Common myeloid progenitor, CD34-positive (primary cell): ENCODE measurements at regions not wholly inside any gene's neighbourhood (a gene's known extent, or its start where the extent isn't known, plus 50 kb on each side); places are given as distances from the start of the nearest gene placed in this dataset.

Source experiments
- CTCF ChIA-PET: fragments of 350-600 bp; sonication (Branson Sonifier 250); formaldehyde crosslinking; loops from one replicate; lab custom pipeline; 2021; ENCODE audit warnings: antibody characterized with exemption; lab: Charles Lee
- POLR2A ChIA-PET: fragments of 350-600 bp; sonication (Branson Sonifier 250); formaldehyde crosslinking; loops from one replicate; lab custom pipeline; 2021; ENCODE audit warnings: antibody characterized with exemption; lab: Charles Lee
- DNase-seq, 3 donors: peaks; one replicate each; pipeline versions ENCODE4 v3.0.0 to v3.0.0-alpha.2; 2013
- H3K27ac ChIP-seq, 2 experiments: 1 replicate in 1 of 2; 2 replicates in 1 of 2; pipeline ENCODE4 v1.7.0; 2013; ENCODE audit warnings: inconsistent platforms in 2 of 2, low read length in 2 of 2, mild to moderate bottlenecking in 2 of 2, low read depth in 1 of 2, moderate library complexity in 1 of 2; ENCODE audit not compliant: severe bottlenecking in 2 of 2, insufficient read depth in 1 of 2, poor library complexity in 1 of 2
- H3K27me3 ChIP-seq, 5 experiments: replicated peaks in 2 of 5; 1 replicate in 3 of 5; 2 replicates in 2 of 5; pipeline versions ENCODE4 v1.6.1 to v1.7.0; 2013; ENCODE audit warnings: low read length in 4 of 5, mild to moderate bottlenecking in 2 of 5, moderate library complexity in 2 of 5, inconsistent platforms in 1 of 5; ENCODE audit not compliant: insufficient read depth in 5 of 5, control insufficient read depth in 4 of 5
- H3K36me3 ChIP-seq, 4 experiments: 1 replicate in 2 of 4; 2 replicates in 2 of 4; pipeline versions ENCODE4 v1.6.1 to v1.7.0; 2013; ENCODE audit warnings: low read length in 3 of 4, control low read depth in 1 of 4, mild to moderate bottlenecking in 1 of 4; ENCODE audit not compliant: control insufficient read depth in 4 of 4, insufficient read depth in 4 of 4
- H3K4me1 ChIP-seq, 4 experiments: 1 replicate in 3 of 4; 2 replicates in 1 of 4; pipeline versions ENCODE4 v1.6.1 to v1.7.1; 2013; ENCODE audit warnings: low read length in 3 of 4, mild to moderate bottlenecking in 3 of 4, control low read depth in 1 of 4, inconsistent platforms in 1 of 4, moderate library complexity in 1 of 4; ENCODE audit not compliant: control insufficient read depth in 4 of 4, insufficient read depth in 4 of 4; ENCODE audit errors: control extremely low read depth in 1 of 4
- H3K4me3 ChIP-seq, 7 experiments: 1 replicate in 4 of 7; 2 replicates in 3 of 7; pipeline versions ENCODE4 v1.5.1 to v1.7.0; 2013; ENCODE audit warnings: mild to moderate bottlenecking in 7 of 7, low read length in 6 of 7, moderate library complexity in 6 of 7, inconsistent platforms in 2 of 7, low read depth in 2 of 7, control low read depth in 1 of 7; ENCODE audit not compliant: insufficient read depth in 4 of 7, control insufficient read depth in 1 of 7; ENCODE audit errors: extremely low read depth in 1 of 7
- H3K9me3 ChIP-seq, 5 experiments: 1 replicate in 4 of 5; 2 replicates in 1 of 5; pipeline versions ENCODE4 v1.6.1 to v1.7.1; 2013; ENCODE audit warnings: low read length in 4 of 5, mild to moderate bottlenecking in 2 of 5, inconsistent platforms in 1 of 5, low read depth in 1 of 5, moderate library complexity in 1 of 5; ENCODE audit not compliant: control insufficient read depth in 4 of 5, insufficient read depth in 2 of 5; ENCODE audit errors: control extremely low read depth in 1 of 5
- WGBS: methylation state at CpG from one replicate; pipeline ENCODE4 v1.1.5; 2013; ENCODE audit not compliant: insufficient coverage; 5-methylcytosine and 5-hydroxymethylcytosine counted together

DNA sequence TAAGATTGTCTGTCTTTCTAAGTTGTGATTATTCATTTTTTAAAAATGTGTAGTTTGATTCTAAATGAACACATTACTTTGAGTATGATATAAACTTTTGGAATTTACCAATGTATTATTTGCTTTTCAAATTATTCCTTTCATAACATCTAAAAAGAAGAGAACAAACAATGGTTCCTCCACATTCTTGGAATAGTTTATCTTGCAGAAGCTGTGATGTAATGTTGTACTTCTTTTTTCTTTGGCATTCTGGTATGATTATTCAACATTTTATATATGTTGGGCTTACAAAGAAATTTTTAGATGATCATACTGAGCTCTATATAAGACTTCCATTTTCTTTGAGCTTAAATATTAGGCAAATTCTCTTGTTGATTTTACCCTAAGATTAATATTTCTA is 419.2 kb downstream of the DIPK2A start:
- DNase-seq: no peak
- POLR2A ChIA-PET: no interaction called here
- Histone ChIP-seq H3K9me3 (no peaks in the 10 kb centered on the region), H3K4me3 (no peak overlapping the region), H3K36me3 (no peaks in the 10 kb centered on the region), H3K4me1 (no peaks in the 10 kb centered on the region), H3K27me3 (no peaks in the 10 kb centered on the region), H3K27ac (no peak overlapping the region)
- CTCF ChIA-PET: no interaction called here

DNA sequence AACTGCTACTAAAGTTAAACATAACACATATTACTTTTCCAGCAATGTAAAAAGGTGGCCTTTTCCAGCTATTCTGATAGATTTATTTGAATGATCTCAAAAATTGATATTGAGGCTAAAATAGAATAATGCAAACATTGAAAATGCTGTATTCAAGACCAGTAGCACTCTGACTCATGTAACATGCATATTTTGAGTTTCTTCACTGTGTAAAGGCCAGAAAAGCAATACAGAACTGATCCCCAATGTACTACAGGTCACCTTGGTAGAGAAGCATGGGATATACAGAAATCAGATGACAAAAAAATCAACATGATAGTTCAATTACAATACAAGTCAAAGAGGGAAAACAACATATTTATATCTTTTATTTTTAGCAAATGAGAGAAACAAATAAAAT is 419.6 kb downstream of the DIPK2A start:
- no peak overlapping the region for H3K4me3 ChIP-seq
- POLR2A ChIA-PET: no interaction called here
- H3K27me3 ChIP-seq: no peaks in the 10 kb centered on the region
- no peaks in the 10 kb centered on the region for H3K4me1 ChIP-seq
- CTCF ChIA-PET: no interaction called here
- DNase-seq: no peak
- no peaks in the 10 kb centered on the region for H3K9me3 ChIP-seq
- H3K36me3 ChIP-seq: no peaks in the 10 kb centered on the region
- no peak overlapping the region for H3K27ac ChIP-seq

DNA sequence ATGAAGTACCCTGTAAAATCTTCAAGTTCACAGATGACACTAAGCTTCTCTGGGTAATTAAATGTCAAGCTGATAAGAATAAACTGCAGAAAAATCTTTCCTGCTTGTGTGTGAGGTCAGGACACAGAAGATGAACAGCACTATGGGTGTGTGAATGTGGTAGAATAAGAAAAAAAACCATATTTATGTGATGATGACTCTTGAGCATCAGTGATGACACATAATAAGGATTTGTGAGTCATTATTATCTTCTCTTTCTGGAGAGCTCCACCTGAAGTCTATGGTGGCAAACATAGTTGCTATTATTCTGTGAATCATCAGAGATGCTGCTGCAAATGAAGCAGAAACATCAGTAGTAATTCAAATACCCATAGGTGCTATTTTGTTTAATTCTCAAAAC is 422.4 kb downstream of the DIPK2A start:
- Histone ChIP-seq H3K4me1 (no peaks in the 10 kb centered on the region), H3K27ac (no peak overlapping the region), H3K36me3 (no peaks in the 10 kb centered on the region), H3K4me3 (no peak overlapping the region), H3K27me3 (no peaks in the 10 kb centered on the region), H3K9me3 (no peaks in the 10 kb centered on the region)
- CTCF ChIA-PET: no interaction called here
- DNase-seq: no peak
- POLR2A ChIA-PET: no interaction called here

DNA sequence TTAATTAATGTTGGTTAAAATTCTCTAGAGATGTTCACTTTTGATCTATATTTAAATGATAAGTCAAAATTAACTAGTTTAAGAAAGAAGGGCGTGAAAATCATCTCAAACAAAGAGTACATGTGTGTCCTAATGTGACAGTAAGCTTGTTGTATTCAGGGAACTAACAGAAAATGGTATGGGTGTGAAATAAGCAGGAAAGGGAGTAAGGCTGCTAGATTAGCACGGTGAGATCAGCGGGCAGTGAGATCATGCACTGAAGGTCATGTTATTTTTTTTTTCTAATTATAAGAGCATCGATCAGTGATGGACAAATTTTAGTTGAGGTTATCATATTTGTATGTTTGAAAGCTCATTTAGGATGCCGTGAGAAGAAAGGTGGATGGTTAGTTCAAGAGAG is 430.8 kb downstream of the DIPK2A start:
- H3K27me3 ChIP-seq: no peaks in the 10 kb centered on the region
- peaks cover 0 to 6% (median 0%) of the 10 kb centered on the region in 5 experiments for H3K9me3 ChIP-seq
- POLR2A ChIA-PET: no interaction called here
- CTCF ChIA-PET: interaction anchor here (1.0 kb wide), 1 partner anchor 19 kb away, joined by 3 read pairs; no protein-coding TSS in a partner anchor
- no peak overlapping the region for H3K27ac ChIP-seq
- no peak overlapping the region for H3K4me3 ChIP-seq
- 100% methylated on average over 3 of the region's 5 CpGs for WGBS
- no peaks in the 10 kb centered on the region for H3K36me3 ChIP-seq
- DNase-seq: no peak
- no peaks in the 10 kb centered on the region for H3K4me1 ChIP-seq

DNA sequence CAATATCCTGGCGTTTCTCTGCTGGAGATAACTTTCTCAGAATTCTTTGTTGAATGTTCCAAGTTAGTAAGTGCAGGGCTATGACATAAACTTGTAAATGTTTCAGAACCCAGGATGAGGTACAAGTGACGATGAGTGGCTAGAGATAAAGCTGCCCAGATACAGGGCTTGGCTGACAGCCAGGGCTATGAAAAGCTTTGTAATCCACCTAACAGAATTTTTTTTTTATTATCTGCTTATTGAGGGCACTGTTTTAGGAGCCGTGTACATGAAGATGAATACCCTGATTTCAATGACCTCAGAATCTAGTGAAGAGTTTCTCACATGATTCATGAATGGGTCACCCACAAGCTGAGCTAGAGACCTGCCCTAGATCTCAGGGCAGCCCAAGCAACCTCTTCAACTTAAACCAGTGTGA is 431.4 kb downstream of the DIPK2A start:
- ChIA-PET CTCF (interaction anchor here (1.0 kb wide), 1 partner anchor 20 kb away, joined by 3 read pairs; no protein-coding TSS in a partner anchor), POLR2A (no interaction called here)
- H3K4me3 ChIP-seq: no peak overlapping the region
- no peak overlapping the region for H3K27ac ChIP-seq
- 100% methylated on average over 2 of the region's 3 CpGs for WGBS
- DNase-seq: no peak
- no peaks in the 10 kb centered on the region for H3K4me1 ChIP-seq
- H3K36me3 ChIP-seq: no peaks in the 10 kb centered on the region
- H3K9me3 ChIP-seq: peaks cover 0 to 6% (median 0%) of the 10 kb centered on the region in 5 experiments
- H3K27me3 ChIP-seq: no peaks in the 10 kb centered on the region

DNA sequence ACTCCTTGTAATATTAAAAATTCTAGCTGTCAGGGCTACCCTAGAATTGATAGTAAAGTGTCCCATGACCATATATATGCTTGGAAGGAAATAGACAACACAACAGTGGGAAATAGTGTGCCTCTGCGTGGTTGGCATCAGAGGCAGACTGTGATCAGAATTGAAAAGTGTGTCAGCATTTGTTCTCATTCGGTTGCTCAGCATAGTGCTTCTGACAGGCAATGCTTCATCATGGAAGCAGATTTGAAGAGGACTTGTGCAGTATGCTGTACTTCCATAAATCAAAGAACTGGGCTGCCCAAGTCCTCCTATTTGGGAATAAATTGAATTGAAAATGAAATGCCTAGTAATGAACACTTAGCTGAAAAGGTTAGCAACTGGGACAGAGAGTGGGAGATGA is 435.7 kb downstream of the DIPK2A start:
- Histone ChIP-seq H3K27ac (no peak overlapping the region), H3K4me3 (no peak overlapping the region), H3K4me1 (no peaks in the 10 kb centered on the region), H3K9me3 (peaks cover 0 to 2% (median 0%) of the 10 kb centered on the region in 5 experiments), H3K36me3 (no peaks in the 10 kb centered on the region), H3K27me3 (no peaks in the 10 kb centered on the region)
- POLR2A ChIA-PET: interaction anchor here (0.7 kb wide), 1 partner anchor 115 kb away, joined by 3 read pairs; no protein-coding TSS in a partner anchor
- WGBS: 94% methylated on average over 2 of the region's 2 CpGs
- no peak for DNase-seq
- CTCF ChIA-PET: no interaction called here

DNA sequence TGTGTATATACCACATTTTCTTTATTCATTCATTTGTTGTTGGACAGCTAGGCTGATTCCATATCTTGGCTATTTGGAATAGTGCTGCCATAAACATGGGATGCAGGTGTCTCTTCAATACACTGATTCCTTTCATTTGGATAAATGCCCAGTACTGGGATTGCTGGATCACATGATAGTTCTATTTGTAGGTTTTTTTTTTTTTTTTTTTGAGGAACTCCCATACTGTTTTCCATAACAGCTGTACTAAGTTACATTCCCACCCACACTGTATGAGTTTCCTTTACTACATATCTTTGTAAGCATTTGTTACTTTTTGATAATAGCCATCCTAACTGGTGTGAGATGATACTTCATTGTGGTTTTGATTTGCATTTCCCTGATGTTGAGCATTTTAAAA is 437.7 kb downstream of the DIPK2A start:
- Histone ChIP-seq H3K36me3 (no peaks in the 10 kb centered on the region), H3K27ac (no peak overlapping the region), H3K4me3 (no peak overlapping the region), H3K4me1 (no peaks in the 10 kb centered on the region), H3K9me3 (peaks cover 0 to 2% (median 0%) of the 10 kb centered on the region in 5 experiments), H3K27me3 (no peaks in the 10 kb centered on the region)
- ChIA-PET CTCF (interaction anchor here (1.4 kb wide), 1 partner anchor 25 kb away, joined by 3 read pairs; no protein-coding TSS in a partner anchor), POLR2A (no interaction called here)
- DNase-seq: no peak
